ENCODE measurements at regions not wholly inside any gene's neighbourhood (a gene's known extent, or its start where the extent isn't known, plus 50 kb on each side); places are given as distances from the start of the nearest gene placed in this dataset.
"Not testable (repeated sequence)": the region's sequence is repeated elsewhere in the genome, so short reads cannot be mapped to it uniquely, and the experiment has no call there.

GRCh38 chr6:88420967-88421488 lies 254.9 kb upstream of the CNR1 start:
- TF ChIP-seq CTCF, POLR2A (IDR thresholded peaks at IDR 0.05): not testable (repeated sequence)

Data from ovary (tissue), 3 donors.